HG02852 (cell line): ENCODE measurements at regions not wholly inside any gene's neighbourhood (a gene's known extent, or its start where the extent isn't known, plus 50 kb on each side); places are given as distances from the start of the nearest gene placed in this dataset.

Source experiments
- ATAC-seq: cut with Tn5 transposase; IDR thresholded peaks from one replicate; pipeline ENCODE4 v1.9.1; 2021; ENCODE audit warnings: mild to moderate bottlenecking, moderate library complexity; ENCODE audit not compliant: unreplicated experiment

- ATAC-seq: no peak
Observed at GRCh38 chr12:98372340-98373024, 142.9 kb upstream of the TMPO start.

DNA sequence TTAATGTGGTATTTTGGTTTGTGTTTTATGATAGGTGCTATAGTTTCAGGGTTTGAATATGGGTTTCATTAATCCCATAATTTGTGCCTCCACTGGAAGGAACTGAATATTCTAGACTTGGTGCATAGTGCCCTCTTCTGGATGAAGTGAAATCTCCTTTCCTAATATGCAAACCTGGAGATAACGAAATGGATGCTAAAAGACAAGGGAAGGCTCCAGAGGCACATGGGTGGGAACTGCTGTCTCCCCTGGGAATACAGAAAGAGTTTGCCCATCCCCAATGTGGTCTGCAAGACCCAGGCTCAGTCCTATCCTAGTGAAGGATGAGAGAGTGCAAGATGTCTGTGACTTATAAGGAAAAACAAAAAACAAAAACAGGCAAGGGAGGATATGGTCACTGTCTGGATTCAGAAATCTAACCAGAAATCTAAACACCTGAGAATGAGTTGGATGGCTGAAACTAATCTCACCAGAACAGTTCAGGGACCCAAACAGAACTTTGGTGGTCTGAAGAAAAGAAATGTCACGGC, 142.3 kb upstream of the TMPO start:
- ATAC-seq: peak; percentile 64

DNA sequence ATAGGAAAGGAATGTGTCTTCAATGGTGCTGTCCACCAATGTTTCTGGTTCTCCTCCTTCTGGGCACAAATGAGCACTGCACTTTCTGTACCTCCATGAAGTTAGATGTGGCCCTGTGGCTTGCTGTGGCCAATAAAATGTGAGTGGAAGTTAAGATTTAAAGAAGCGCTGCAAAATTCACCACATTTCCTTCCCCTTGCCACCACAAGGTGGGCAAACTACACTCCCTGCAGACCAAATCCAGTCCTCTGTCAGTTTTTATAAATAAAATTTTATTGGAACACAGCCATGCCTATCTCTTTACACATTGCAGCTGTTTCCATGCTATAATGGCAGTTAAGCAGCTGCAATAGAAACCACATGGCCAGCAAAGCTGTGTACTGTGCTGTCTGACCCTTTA, 141.4 kb upstream of the TMPO start:
- no peak for ATAC-seq

GRCh38 chr12:98379106-98379505, 136.3 kb upstream of the TMPO start:
- ATAC-seq: no peak

GRCh38 chr12:98385641-98386040, 129.7 kb upstream of the TMPO start:
- no peak for ATAC-seq

DNA sequence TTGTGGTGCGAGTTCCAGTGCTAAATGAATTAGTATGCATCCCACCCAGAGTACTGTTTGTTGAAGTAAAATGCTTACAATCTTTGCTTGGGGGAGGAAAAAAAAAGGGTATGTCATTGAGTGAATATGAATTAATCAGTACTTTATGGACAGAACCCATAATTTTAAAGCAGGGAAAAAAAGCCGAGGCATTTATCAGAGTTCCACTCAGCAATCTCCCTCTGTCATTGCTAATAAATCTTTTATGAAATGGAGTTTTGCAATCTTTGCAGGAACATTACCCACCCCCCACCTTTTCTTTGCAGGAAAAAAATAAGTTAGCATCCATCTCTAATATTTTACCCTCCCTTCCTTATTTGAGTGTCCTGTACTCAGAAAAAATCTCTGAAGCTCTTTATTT, 127.9 kb upstream of the TMPO start:
- no peak for ATAC-seq

DNA sequence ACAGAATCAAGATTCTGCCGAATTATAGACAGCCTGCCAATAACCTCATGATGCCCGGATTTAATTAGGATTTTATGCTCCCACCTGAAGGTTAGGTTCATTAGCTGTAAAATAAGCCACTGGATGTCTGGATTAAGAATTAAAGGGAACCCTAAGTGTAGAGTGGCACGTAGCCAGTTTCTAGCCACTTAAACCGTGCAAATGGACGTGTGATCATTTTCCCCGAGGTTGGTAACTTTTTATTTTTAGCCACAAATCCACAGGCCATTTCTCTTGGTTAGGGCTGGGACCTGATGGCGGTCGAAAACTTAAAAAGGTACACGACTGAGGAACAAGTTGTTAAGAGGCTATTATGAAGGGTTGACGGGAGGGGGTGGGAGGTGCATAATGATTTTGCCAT, 127.3 kb upstream of the TMPO start:
- no peak for ATAC-seq

DNA sequence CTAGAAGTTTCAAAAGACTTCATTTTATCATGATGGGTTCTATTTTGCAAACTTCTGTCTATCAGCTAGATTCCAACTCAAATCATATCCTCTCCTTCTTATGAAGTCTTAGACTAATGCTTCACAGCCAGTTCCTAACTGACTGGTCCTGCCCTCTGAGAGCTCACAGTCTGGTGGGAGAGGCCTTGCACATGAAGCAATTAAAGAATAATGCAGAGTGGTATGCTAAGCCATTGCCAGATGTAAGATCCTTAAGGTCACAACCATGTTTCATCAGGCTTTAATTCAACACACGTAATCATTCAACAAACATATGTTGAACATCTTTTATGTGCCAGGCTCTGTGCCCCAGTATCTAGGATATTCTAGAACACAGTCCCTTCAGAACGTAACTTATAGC, 125.8 kb upstream of the TMPO start:
- ATAC-seq: no peak

DNA sequence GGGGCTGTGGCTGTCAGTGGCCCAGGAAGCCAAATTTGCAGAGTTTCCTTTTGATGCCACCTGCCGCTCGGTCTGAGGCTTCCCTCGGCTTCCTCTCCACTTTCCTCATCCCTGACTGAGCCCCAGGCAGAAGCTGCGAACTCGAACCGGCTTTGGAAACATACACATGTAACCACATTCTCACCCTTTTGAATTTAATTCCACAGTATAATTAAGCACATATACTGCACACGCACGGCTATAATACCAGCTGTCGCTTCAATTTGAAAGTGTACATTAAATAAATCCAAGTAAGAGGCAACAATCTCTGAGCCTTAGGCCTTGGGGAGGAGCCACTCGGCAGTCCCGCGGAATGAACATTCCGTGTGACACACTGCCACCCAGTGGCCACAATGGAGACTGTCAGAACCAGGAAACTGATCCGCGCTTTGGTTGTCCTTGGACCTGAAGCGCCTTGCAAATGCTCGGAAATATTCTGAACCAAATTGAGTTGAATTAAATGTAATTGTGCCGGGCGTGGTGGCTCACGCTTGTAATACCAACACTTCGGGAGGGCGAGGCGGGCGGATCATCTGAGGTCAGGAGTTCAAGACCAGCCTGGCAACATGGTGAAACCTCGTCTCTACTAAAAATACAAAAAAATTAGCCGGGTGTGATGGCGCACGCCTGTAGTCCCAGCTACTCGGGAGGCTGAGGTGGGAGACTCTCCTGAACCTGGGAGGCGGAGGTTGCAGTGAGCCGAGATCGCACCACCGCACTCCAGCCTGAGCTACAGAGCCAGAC, 117.9 kb upstream of the TMPO start:
- ATAC-seq: peak; percentile 92

DNA sequence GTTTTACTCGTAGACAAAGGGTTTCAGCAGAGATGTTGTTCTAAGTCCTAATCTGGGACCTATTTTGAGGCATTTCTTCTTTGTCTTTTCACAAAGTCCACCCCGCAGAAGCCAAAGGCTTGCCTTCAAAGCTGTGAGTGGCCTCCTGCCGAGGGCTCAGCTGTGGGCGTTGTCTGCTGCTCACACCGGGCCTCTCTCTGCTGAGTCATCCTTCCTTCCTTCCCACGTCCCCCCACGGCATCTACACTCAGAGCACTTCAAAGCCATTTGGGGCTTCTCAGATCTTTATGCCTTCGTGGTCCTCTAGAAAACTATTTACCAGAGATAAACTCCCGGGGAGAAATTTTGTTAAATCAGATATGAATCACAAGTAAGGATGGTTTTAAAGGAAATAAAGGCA, 115.9 kb upstream of the TMPO start:
- ATAC-seq: peak; percentile 46

DNA sequence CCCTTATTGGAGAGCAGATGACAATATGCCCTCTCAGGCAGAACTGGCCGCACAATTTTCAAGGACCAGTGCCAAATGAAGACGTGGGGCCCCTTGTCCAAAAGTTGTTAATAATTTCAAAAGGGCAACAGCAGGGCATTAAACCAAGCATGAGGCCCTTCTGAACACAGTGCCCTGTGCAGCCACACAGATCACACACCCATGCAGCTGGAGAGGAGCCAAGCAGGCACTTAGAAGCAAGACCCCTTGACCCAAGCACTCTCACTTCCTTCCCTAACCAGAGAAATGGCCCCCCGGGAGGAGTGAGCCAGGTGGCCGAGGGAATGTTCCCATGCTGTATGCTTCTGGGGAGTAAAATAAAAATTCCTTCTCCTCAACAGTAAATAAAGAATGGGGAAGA, 114.0 kb upstream of the TMPO start:
- ATAC-seq: no peak

GRCh38 chr12:98402091-98402490, 113.3 kb upstream of the TMPO start:
- ATAC-seq: no peak

DNA sequence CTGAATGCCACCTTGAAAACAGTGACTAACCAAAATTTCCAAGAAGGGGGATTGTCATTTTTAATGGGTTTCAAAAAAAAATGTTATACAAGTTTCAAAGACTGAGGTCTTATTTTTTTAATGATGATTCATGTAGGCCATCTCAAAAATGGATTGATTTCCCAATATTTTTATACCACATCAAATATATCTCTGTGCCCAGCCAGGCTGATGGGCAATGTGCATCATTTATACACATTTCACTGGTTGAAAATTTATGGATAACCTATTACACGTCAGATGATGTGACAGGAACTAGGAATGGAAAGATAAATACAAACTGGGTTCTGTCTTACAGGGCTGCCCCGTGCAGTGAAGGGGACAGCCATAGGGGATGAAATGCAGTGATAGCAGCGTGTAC, 112.7 kb upstream of the TMPO start:
- no peak for ATAC-seq

- ATAC-seq: no peak
Observed at GRCh38 chr12:98403385-98403784, 112.0 kb upstream of the TMPO start.

- ATAC-seq: no peak
Observed at GRCh38 chr12:98403936-98404335, 111.5 kb upstream of the TMPO start.

DNA sequence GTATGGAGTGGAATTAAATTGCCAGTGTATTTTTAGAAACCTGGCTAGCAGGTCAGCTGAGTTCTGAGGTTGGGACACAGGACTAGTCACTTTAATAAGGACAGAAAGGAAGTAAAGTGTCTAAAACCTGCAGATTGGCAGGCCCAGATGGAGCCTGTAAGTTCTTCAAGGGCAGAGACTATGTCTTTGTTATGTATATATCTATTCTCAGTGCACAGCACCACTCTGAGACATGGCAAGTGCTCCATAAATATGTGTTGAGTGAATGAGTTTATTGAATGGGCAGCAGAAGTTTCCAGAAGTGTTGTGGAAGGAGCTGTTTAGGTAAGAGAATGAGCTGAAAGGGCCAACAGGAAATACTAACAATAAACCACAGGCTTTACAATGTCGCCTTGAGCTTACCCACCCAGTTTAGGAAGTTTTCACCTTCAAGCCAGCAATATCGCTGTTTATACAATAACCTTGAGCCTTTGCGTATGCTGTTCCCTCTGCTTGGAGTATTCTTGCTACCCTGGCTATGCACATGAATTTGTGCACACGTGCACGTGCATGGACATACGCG, 109.5 kb upstream of the TMPO start:
- no peak for ATAC-seq

DNA sequence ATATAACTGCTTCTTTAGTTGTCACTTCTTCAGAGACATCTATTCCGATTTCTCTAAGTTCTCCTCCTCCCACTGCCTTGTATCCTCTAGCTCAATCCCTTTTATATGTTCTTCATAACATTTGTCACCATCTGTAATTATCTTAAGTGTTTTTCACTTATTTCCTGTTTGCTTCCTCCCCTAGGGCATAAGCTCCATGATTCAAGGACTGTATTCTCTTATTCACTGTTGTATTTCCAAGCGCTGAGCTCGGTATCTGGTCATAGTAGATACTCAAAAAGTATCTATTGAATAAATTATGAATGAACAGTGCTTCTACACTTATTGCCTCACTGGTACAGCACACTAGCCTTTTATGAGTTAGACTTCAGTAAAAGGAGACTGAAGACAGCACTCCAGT, 109.0 kb upstream of the TMPO start:
- ATAC-seq: no peak

DNA sequence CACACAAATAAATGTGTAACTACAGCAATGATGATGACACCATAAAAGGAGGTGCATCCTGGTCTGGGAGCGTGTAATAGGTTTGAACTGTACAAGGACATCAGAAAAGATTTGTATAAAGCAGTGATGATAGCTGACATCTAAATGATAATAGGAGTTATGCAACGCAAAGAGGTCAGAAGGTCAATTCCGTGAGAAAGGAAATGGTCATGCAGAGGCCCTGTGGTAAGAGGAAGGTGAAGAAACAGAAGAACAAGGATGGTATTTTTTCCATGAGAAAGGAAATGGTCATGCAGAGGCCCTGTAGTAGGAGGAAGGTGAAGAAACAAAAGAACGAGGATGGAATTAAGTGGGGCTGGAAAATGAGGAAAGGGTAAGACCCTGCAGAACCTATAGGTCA, 106.7 kb upstream of the TMPO start:
- ATAC-seq: no peak

- ATAC-seq: no peak
Observed at GRCh38 chr12:98409548-98409947, 105.8 kb upstream of the TMPO start.

- ATAC-seq: no peak
Observed at GRCh38 chr12:98410356-98410755, 105.0 kb upstream of the TMPO start.

DNA sequence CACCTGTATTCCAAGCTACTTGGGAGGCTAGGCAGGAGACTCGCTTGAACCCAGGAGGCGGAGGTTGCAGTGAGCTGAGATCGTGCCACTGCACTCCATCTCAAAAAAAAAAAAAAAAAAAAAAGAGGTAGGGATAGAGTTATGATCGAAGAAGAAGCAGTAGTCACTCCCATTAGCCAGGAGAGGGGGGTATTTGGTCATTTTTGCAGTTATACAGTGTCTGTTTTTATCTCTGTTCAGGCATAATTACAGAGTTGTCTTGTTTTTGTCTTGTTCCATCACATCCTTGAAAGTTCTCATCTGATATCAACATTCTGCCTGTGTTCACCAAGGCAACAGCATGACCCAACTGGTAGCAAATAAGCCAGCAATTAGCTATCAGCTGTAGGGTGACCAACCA, 98.5 kb upstream of the TMPO start:
- ATAC-seq: no peak

DNA sequence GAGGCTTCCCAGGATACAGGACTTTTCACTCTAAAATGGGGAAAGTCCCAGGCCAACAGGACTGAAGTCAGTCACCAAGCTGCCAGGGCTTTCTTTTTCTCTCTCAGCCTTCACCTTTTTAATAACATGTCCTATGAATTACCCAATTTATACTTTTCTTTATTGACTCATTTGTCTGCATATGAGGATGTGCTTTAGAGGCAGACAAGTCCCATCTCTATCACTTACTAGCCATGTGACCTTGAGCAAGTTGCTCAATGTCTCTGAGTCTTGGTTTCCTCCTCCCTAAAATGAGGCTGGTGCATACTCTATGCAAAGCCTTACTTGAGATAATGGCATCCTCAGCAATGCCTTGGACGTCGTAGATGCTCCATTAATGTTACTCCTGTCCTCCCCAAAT, 98.1 kb upstream of the TMPO start:
- ATAC-seq: no peak
